ENCODE measurements at regions not wholly inside any gene's neighbourhood (a gene's known extent, or its start where the extent isn't known, plus 50 kb on each side); places are given as distances from the start of the nearest gene placed in this dataset.

GRCh38 chr9:80378669-80379293 is 807.0 kb downstream of the TLE4 start:
- TF ChIP-seq CTCF (IDR thresholded peaks at IDR 0.05) (no peak), POLR2A (IDR thresholded peaks at IDR 0.05) (no peak), EP300 (IDR thresholded peaks at IDR 0.05) (no peak)
